NB4 (cell line): ENCODE measurements at regions not wholly inside any gene's neighbourhood (a gene's known extent, or its start where the extent isn't known, plus 50 kb on each side); places are given as distances from the start of the nearest gene placed in this dataset.

ENCODE experiments used
- DNase-seq: peaks from one replicate; pipeline ENCODE4 v3.0.0; 2010; ENCODE audit warnings: low read depth
- H3K4me3 ChIP-seq: one replicate; pipeline ENCODE4 v1.5.1; 2011; ENCODE audit warnings: mild to moderate bottlenecking, low read depth, low read length, moderate library complexity
- CTCF ChIP-seq: IDR thresholded peaks from one replicate; pipeline ENCODE4 v1.5.1; 2012; ENCODE audit warnings: low read depth, low read length
- MAX ChIP-seq: IDR thresholded peaks from 2 replicates; pipeline ENCODE4 v1.6.1; 2011; ENCODE audit warnings: low read depth, low read length
- MYC ChIP-seq: IDR thresholded peaks from 2 replicates; pipeline ENCODE4 v1.6.1; 2011; ENCODE audit warnings: low read depth, low read length
- POLR2A ChIP-seq: IDR thresholded peaks from 2 replicates; pipeline ENCODE4 v1.6.1; 2011; ENCODE audit warnings: mild to moderate bottlenecking; ENCODE audit not compliant: insufficient read length; ENCODE audit errors: extremely low read depth

- DNase-seq, result no peak
- TF ChIP-seq POLR2A (no peak), MAX (no peak), CTCF (no peak), MYC (no peak)
- no peak overlapping the region for H3K4me3 ChIP-seq
Observed at GRCh38 chr1:208909011-208909984, 665.1 kb upstream of the PLXNA2 start.

- H3K4me3 ChIP-seq, result no peak overlapping the region
- no peak for DNase-seq
- TF ChIP-seq CTCF, result no peak
- no peak for TF ChIP-seq POLR2A
- no peak for TF ChIP-seq MAX
- no peak for TF ChIP-seq MYC
Observed at GRCh38 chr1:208910161-208910560, 666.0 kb upstream of the PLXNA2 start.

- no peak for DNase-seq
- no peak overlapping the region for H3K4me3 ChIP-seq
- TF ChIP-seq MYC, result no peak
- TF ChIP-seq CTCF, result no peak
- TF ChIP-seq MAX, result no peak
- TF ChIP-seq POLR2A, result no peak
Observed at GRCh38 chr1:208917281-208917680, 666.2 kb upstream of the CAMK1G start.

- no peak for TF ChIP-seq MAX
- no peak for TF ChIP-seq CTCF
- TF ChIP-seq MYC, result no peak
- no peak for TF ChIP-seq POLR2A
- no peak for DNase-seq
- no peak overlapping the region for H3K4me3 ChIP-seq
Observed at GRCh38 chr1:208917723-208918122, 665.8 kb upstream of the CAMK1G start.

- no peak for DNase-seq
- H3K4me3 ChIP-seq, result no peak overlapping the region
- TF ChIP-seq POLR2A (no peak), MAX (no peak), MYC (no peak), CTCF (no peak)
Observed at GRCh38 chr1:208918160-208918559, 665.4 kb upstream of the CAMK1G start.
